CD4-positive, alpha-beta T cell (primary cell): ENCODE measurements at regions not wholly inside any gene's neighbourhood (a gene's known extent, or its start where the extent isn't known, plus 50 kb on each side); places are given as distances from the start of the nearest gene placed in this dataset.

Source experiments
- ATAC-seq: fragments of 200-7000 bp; cut with Tn5 transposase; one replicate; pipeline ENCODE4 v1.10.0; 2022; ENCODE audit warnings: mild to moderate bottlenecking; ENCODE audit not compliant: poor library complexity
- CTCF ChIA-PET: fragments of 350-600 bp; sonication (Branson Sonifier 250); formaldehyde crosslinking; loops from one replicate; lab custom pipeline; 2021; ENCODE audit warnings: antibody characterized with exemption, inconsistent platforms; lab: Charles Lee
- POLR2A ChIA-PET: fragments of 350-600 bp; sonication (Branson Sonifier 250); formaldehyde crosslinking; loops from one replicate; lab custom pipeline; 2021; ENCODE audit warnings: antibody characterized with exemption, inconsistent platforms; lab: Charles Lee
- DNase-seq, 14 experiments: peaks; one replicate each; pipeline ENCODE4 v3.0.0-alpha.2; 2013 to 2020; ENCODE audit warnings: mixed read lengths in 2 of 14
- H3K27ac ChIP-seq, 2 donors: one replicate each; pipeline versions ENCODE4 v1.5.1 to v1.7.0; 2013; ENCODE audit warnings: low read length in 2 of 2, low read depth in 1 of 2, mild to moderate bottlenecking in 1 of 2
- H3K27me3 ChIP-seq, 2 experiments: 1 replicate in 1 of 2; 2 replicates in 1 of 2; pipeline versions ENCODE4 v1.6.1 to v1.7.0; 2013; ENCODE audit warnings: low read length in 2 of 2, control low read depth in 1 of 2, mild to moderate bottlenecking in 1 of 2, moderate library complexity in 1 of 2; ENCODE audit not compliant: insufficient read depth in 2 of 2, control insufficient read depth in 1 of 2
- H3K36me3 ChIP-seq: one replicate; pipeline ENCODE4 v1.6.1; 2013; ENCODE audit warnings: low read length, control low read depth; ENCODE audit not compliant: insufficient read depth
- H3K4me1 ChIP-seq: one replicate; pipeline ENCODE4 v1.6.1; 2013; ENCODE audit warnings: low read length, control low read depth; ENCODE audit not compliant: insufficient read depth
- H3K4me3 ChIP-seq: one replicate; pipeline ENCODE4 v1.5.1; 2013; ENCODE audit warnings: mild to moderate bottlenecking, low read length, moderate library complexity
- H3K9me3 ChIP-seq, 2 experiments: 1 replicate in 1 of 2; 2 replicates in 1 of 2; pipeline versions ENCODE4 v1.6.1 to v1.7.0; 2013; ENCODE audit warnings: low read length in 2 of 2, mild to moderate bottlenecking in 2 of 2, control low read depth in 1 of 2, moderate library complexity in 1 of 2; ENCODE audit not compliant: control insufficient read depth in 1 of 2, insufficient read depth in 1 of 2
- H3K27ac Mint-ChIP-seq: one replicate; pipeline ENCODE4 v1.8.0; 2020; ENCODE audit warnings: mixed read lengths
- H3K27me3 Mint-ChIP-seq: one replicate; pipeline ENCODE4 v1.8.0; 2021; ENCODE audit warnings: mixed read lengths
- H3K36me3 Mint-ChIP-seq: one replicate; pipeline ENCODE4 v1.8.0; 2021; ENCODE audit warnings: low read depth, mixed read lengths
- H3K4me1 Mint-ChIP-seq: one replicate; pipeline ENCODE4 v1.8.0; 2021; ENCODE audit warnings: low read depth, mixed read lengths
- H3K4me3 Mint-ChIP-seq: one replicate; pipeline ENCODE4 v1.8.0; 2020; ENCODE audit warnings: mild to moderate bottlenecking, mixed read lengths
- H3K9me3 Mint-ChIP-seq: one replicate; pipeline ENCODE4 v1.8.0; 2020; ENCODE audit warnings: mixed read lengths
- CTCF ChIP-seq: fragments of 200-600 bp; IDR thresholded peaks from one replicate; pipeline ENCODE4 v1.8.0; 2022; ENCODE audit warnings: antibody characterized with exemption, mild to moderate bottlenecking
- intact Hi-C, 2 experiments: fragments of 100-400 bp; cut with DNase I in 1 of 2; cut with micrococcal nuclease in 1 of 2; formaldehyde crosslinking; loops; one replicate each; pipeline versions ENCODE4 v1.15.1 to v1.9.0; 2023 to 2025; cut with DNase I, micrococcal nuclease

- intact Hi-C loops = no loop called here
- no peak overlapping the region for H3K4me3 ChIP-seq
- Mint-ChIP-seq H3K4me1 (peaks cover 22% of the 10 kb centered on the region), H3K27me3 (no peaks in the 10 kb centered on the region), H3K9me3 (no peaks in the 10 kb centered on the region), H3K27ac (peak overlapping the region; percentile 31), H3K4me3 (no peak overlapping the region), H3K36me3 (no peaks in the 10 kb centered on the region)
- no peaks in the 10 kb centered on the region for H3K36me3 ChIP-seq
- DNase-seq (peak in 8 of 14 experiments; percentile 0 to 50 (median 4)), ATAC-seq (no peak)
- H3K27me3 ChIP-seq = no peaks in the 10 kb centered on the region
- no peaks in the 10 kb centered on the region for H3K9me3 ChIP-seq
- CTCF ChIA-PET = no interaction called here
- POLR2A ChIA-PET = no interaction called here
- peaks cover 4% of the 10 kb centered on the region for H3K4me1 ChIP-seq
- TF ChIP-seq CTCF = no peak
- no peak overlapping the region for H3K27ac ChIP-seq
These were observed 179.5 kb upstream of the TBL1X start for GRCh38 chrX:9285342-9285771.

DNA sequence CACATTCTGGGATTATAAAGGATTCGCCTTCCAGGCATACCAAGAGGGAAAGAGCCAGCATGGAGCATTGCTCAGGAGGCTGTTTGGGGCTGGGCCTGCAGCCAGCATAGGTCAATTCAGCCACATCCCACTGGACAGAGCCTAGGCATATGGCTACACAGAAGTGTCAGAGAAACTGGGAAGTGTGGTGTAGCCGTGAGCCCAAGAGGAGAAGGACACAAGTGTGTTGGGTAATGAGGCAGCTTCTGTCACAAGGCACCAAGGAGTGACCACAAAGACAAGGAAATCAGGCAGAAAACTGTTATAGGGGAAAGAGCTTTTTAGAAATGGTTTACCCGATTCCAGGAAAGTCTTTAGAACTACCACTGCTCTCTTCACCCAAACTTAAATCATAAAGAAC lies 178.6 kb upstream of the TBL1X start:
- Histone ChIP-seq H3K27ac (no peak overlapping the region), H3K36me3 (no peaks in the 10 kb centered on the region), H3K4me3 (no peak overlapping the region), H3K4me1 (peaks cover 4% of the 10 kb centered on the region), H3K9me3 (no peaks in the 10 kb centered on the region), H3K27me3 (no peaks in the 10 kb centered on the region)
- TF ChIP-seq CTCF = no peak
- DNase-seq (no peak), ATAC-seq (no peak)
- ChIA-PET POLR2A (no interaction called here), CTCF (no interaction called here)
- Mint-ChIP-seq H3K36me3 (no peaks in the 10 kb centered on the region), H3K9me3 (no peaks in the 10 kb centered on the region), H3K27me3 (no peaks in the 10 kb centered on the region), H3K4me3 (no peak overlapping the region), H3K27ac (no peak overlapping the region), H3K4me1 (peaks cover 25% of the 10 kb centered on the region)
- intact Hi-C loops = no loop called here

GRCh38 chrX:9291629-9292028 lies 173.2 kb upstream of the TBL1X start:
- peaks cover 8% of the 10 kb centered on the region for H3K4me1 Mint-ChIP-seq
- no peaks in the 10 kb centered on the region for H3K9me3 Mint-ChIP-seq
- intact Hi-C loops = loop anchor here in 1 of 2 experiments (10.0 kb wide), 1 partner anchor 413 kb away; no protein-coding TSS in a partner anchor
- Histone ChIP-seq H3K27me3 (peaks cover 0 to 2% of the 10 kb centered on the region in 2 experiments), H3K27ac (no peak overlapping the region), H3K4me1 (no peaks in the 10 kb centered on the region), H3K9me3 (no peaks in the 10 kb centered on the region), H3K36me3 (no peaks in the 10 kb centered on the region), H3K4me3 (no peak overlapping the region)
- no peak for ATAC-seq
- no peak for DNase-seq
- ChIA-PET CTCF (no interaction called here), POLR2A (no interaction called here)
- TF ChIP-seq CTCF = no peak
- no peaks in the 10 kb centered on the region for H3K27me3 Mint-ChIP-seq
- no peak overlapping the region for H3K27ac Mint-ChIP-seq
- H3K36me3 Mint-ChIP-seq = no peaks in the 10 kb centered on the region
- no peak overlapping the region for H3K4me3 Mint-ChIP-seq
